HepG2 (cell line): ENCODE measurements at regions not wholly inside any gene's neighbourhood (a gene's known extent, or its start where the extent isn't known, plus 50 kb on each side); places are given as distances from the start of the nearest gene placed in this dataset.
A peak's percentile ranks its signal among the peaks of the same experiment; 100 is the strongest.

Experiments used
- ATRX ChIP-seq: sonication (generic); formaldehyde crosslinking; IDR thresholded peaks from 2 replicates; pipeline ENCODE4 v1.4.0; 2020; ENCODE audit warnings: missing genetic modification reagents, borderline replicate concordance
- BCL6 ChIP-seq: IDR thresholded peaks from 2 replicates; pipeline ENCODE4 v1.6.1; 2016; ENCODE audit warnings: missing genetic modification reagents, missing compliant biosample characterization
- DMAP1 ChIP-seq: IDR thresholded peaks from 2 replicates; pipeline ENCODE4 v1.6.1; 2016
- HDAC2 ChIP-seq: sonication (generic); formaldehyde crosslinking; IDR thresholded peaks from 2 replicates; pipeline ENCODE4 v1.4.0; 2020; ENCODE audit warnings: missing genetic modification reagents
- HMG20A ChIP-seq: IDR thresholded peaks from 2 replicates; pipeline ENCODE4 v1.6.1; 2016; ENCODE audit warnings: borderline replicate concordance
- KAT8 ChIP-seq: IDR thresholded peaks from 2 replicates; pipeline ENCODE4 v1.6.1; 2016; ENCODE audit warnings: missing genetic modification reagents, missing compliant biosample characterization
- KDM6A ChIP-seq: IDR thresholded peaks from 2 replicates; pipeline ENCODE4 v1.6.1; 2016; ENCODE audit warnings: low read depth
- KLF16 ChIP-seq, 2 experiments: sonication (generic) in 1 of 2; formaldehyde crosslinking in 1 of 2; IDR thresholded peaks; 2 replicates each; pipeline versions ENCODE4 v1.6.1 to v1.8.0; 2016 to 2023; ENCODE audit warnings: missing genetic modification reagents in 2 of 2, missing compliant biosample characterization in 1 of 2
- MLLT10 ChIP-seq: sonication (generic); formaldehyde crosslinking; IDR thresholded peaks from 2 replicates; pipeline ENCODE4 v1.4.0; 2020; ENCODE audit warnings: missing genetic modification reagents
- NFRKB ChIP-seq: fragments of 450-650 bp; IDR thresholded peaks from 2 replicates; pipeline ENCODE4 v1.6.1; 2017
- RFXANK ChIP-seq: IDR thresholded peaks from 2 replicates; pipeline ENCODE4 v1.6.1; 2016
- SIX4 ChIP-seq: sonication (generic); formaldehyde crosslinking; IDR thresholded peaks from 2 replicates; pipeline ENCODE4 v1.4.0; 2020; ENCODE audit warnings: missing genetic modification reagents
- SMAD1 ChIP-seq: sonication (generic); formaldehyde crosslinking; IDR thresholded peaks from 2 replicates; pipeline ENCODE4 v1.4.0; 2020; ENCODE audit warnings: missing genetic modification reagents, low read depth, mild to moderate bottlenecking, borderline replicate concordance
- SMAD3 ChIP-seq: sonication (generic); formaldehyde crosslinking; IDR thresholded peaks from 2 replicates; pipeline ENCODE4 v1.4.0; 2020; ENCODE audit warnings: missing genetic modification reagents
- SOX13 ChIP-seq, 3 experiments: fragments of 450-650 bp in 1 of 3; sonication (generic) in 1 of 3; formaldehyde crosslinking in 1 of 3; IDR thresholded peaks in 2 of 3; conservative IDR thresholded peaks in 1 of 3; 2 replicates each; pipeline versions ENCODE4 v1.5.0 to v1.6.1; 2016 to 2020; ENCODE audit warnings: antibody characterized with exemption in 1 of 3, mild to moderate bottlenecking in 1 of 3, missing compliant biosample characterization in 1 of 3, missing genetic modification reagents in 1 of 3, moderate library complexity in 1 of 3
- STAG1 ChIP-seq: sonication (generic); formaldehyde crosslinking; IDR thresholded peaks from 2 replicates; pipeline ENCODE4 v1.4.0; 2020; ENCODE audit warnings: missing genetic modification reagents
- TCF7 ChIP-seq: sonication (generic); IDR thresholded peaks from 2 replicates; pipeline ENCODE4 v1.6.1; 2016; ENCODE audit warnings: antibody characterized with exemption, low read depth
- THYN1 ChIP-seq: sonication (generic); formaldehyde crosslinking; IDR thresholded peaks from 2 replicates; pipeline ENCODE4 v1.8.1; 2023; ENCODE audit warnings: low read depth, mild to moderate bottlenecking, moderate library complexity, missing genetic modification reagents, borderline replicate concordance
- ZFP82 ChIP-seq: sonication (generic); formaldehyde crosslinking; IDR thresholded peaks from 2 replicates; pipeline ENCODE4 v1.5.1; 2020; ENCODE audit warnings: mild to moderate bottlenecking, missing genetic modification reagents, borderline replicate concordance
- ZKSCAN8 ChIP-seq: IDR thresholded peaks from 2 replicates; pipeline ENCODE4 v1.6.1; 2016; ENCODE audit warnings: borderline replicate concordance, missing genetic modification reagents, missing compliant biosample characterization
- ZNF234 ChIP-seq: sonication (generic); formaldehyde crosslinking; conservative IDR thresholded peaks from 2 replicates; pipeline ENCODE4 v1.5.1; 2020; ENCODE audit warnings: mild to moderate bottlenecking, missing genetic modification reagents
- ZNF34 ChIP-seq: sonication (generic); formaldehyde crosslinking; IDR thresholded peaks from 2 replicates; pipeline ENCODE4 v1.4.0; 2020; ENCODE audit warnings: mild to moderate bottlenecking, missing genetic modification reagents, borderline replicate concordance
- ZNF44 ChIP-seq: sonication (generic); formaldehyde crosslinking; IDR thresholded peaks from 2 replicates; pipeline ENCODE4 v1.5.1; 2020; ENCODE audit warnings: mild to moderate bottlenecking, missing genetic modification reagents
- ZNF451 ChIP-seq: sonication (generic); formaldehyde crosslinking; IDR thresholded peaks from 2 replicates; pipeline ENCODE4 v1.5.0; 2020; ENCODE audit warnings: mild to moderate bottlenecking, missing genetic modification reagents
- ZNF562 ChIP-seq: sonication (generic); formaldehyde crosslinking; IDR thresholded peaks from 2 replicates; pipeline ENCODE4 v1.8.0; 2022; ENCODE audit warnings: missing genetic modification reagents, borderline replicate concordance
- ZNF7 ChIP-seq: IDR thresholded peaks from 2 replicates; pipeline ENCODE4 v1.6.1; 2016; ENCODE audit warnings: missing biosample characterization, missing genetic modification reagents
- ZNF766 ChIP-seq: sonication (generic); formaldehyde crosslinking; IDR thresholded peaks from 2 replicates; pipeline ENCODE4 v1.5.0; 2020; ENCODE audit warnings: missing genetic modification reagents, borderline replicate concordance
- ZNF773 ChIP-seq: sonication (generic); formaldehyde crosslinking; IDR thresholded peaks from 2 replicates; pipeline ENCODE4 v1.4.0; 2020; ENCODE audit warnings: missing genetic modification reagents, borderline replicate concordance
- ZSCAN21 ChIP-seq: sonication (generic); formaldehyde crosslinking; IDR thresholded peaks from 2 replicates; pipeline ENCODE4 v1.8.0; 2022; ENCODE audit warnings: mild to moderate bottlenecking, missing genetic modification reagents, moderate library complexity, borderline replicate concordance
- ZSCAN22 ChIP-seq: sonication (generic); formaldehyde crosslinking; IDR thresholded peaks from 2 replicates; pipeline ENCODE4 v1.4.0; 2020; ENCODE audit warnings: mild to moderate bottlenecking, missing genetic modification reagents
- ZSCAN9 ChIP-seq: IDR thresholded peaks from 2 replicates; pipeline ENCODE4 v1.6.1; 2016; ENCODE audit warnings: borderline replicate concordance
- TF ChIP-seq, protein P1 (sequence below): sonication (generic); formaldehyde crosslinking; IDR thresholded peaks from 2 replicates; pipeline ENCODE4 v1.5.0; 2020; ENCODE audit warnings: missing genetic modification reagents
- TF ChIP-seq, protein P2 (sequence below): sonication (generic); formaldehyde crosslinking; conservative IDR thresholded peaks from 2 replicates; pipeline ENCODE4 v1.8.0; 2022; ENCODE audit warnings: mild to moderate bottlenecking, moderate library complexity, missing genetic modification reagents

DNA sequence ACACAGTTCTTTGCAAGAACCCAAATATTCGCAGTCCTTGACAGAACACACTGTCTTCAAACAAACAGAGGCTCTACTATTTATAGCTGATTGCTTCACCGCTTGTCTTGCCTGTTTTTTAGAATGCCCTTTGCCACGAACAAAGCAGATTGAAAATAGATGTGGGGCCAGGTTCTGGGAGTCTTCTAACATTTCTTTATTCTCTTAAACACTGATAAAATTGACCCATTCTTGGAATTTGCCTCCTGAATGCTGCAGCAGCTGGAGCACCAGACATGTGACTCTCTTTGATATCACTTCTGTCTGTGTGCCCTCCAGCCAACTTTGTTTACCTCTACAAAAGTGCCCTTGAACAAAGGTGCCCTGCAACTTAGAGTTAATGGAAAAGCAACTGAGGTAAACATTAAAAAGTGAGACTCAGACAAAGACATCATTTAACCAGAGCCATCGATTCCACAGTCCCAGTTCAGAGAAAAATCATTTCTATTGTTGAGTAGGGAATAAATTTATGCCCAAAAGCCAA, 64.2 kb upstream of the SPP1 start (continued):
- TF ChIP-seq SMAD3 (CRISPR knock-in tag) (peak; percentile 73), ZKSCAN8 (CRISPR knock-in tag) (no peak; the same call in 1 of the 2 replicates), KAT8 (CRISPR knock-in tag) (peak; percentile 45; the same call in 1 of the 2 replicates), ATRX (CRISPR knock-in tag) (no peak), ZFP82 (CRISPR knock-in tag) (no peak), ZSCAN22 (no peak), ZNF562 (CRISPR knock-in tag) (no peak), HMG20A (CRISPR knock-in tag) (peak; percentile 89), ZSCAN9 (CRISPR knock-in tag) (peak; percentile 52; the same call in 1 of the 2 replicates), SOX13 (IDR thresholded peaks at IDR 0.05) (peak; percentile 46), SOX13 (CRISPR knock-in tag; conservative IDR thresholded peaks at IDR 0.05 in 1 of 2, IDR thresholded peaks at IDR 0.05 in 1 of 2) (peak in 1 of 2 experiments; percentile 97; a peak in 2 of 4 replicates), ZNF766 (no peak), ZNF234 (CRISPR knock-in tag) (no peak), ZNF7 (CRISPR knock-in tag) (no peak), HDAC2 (CRISPR knock-in tag) (peak; percentile 91), ZSCAN21 (CRISPR knock-in tag) (no peak), KDM6A (CRISPR knock-in tag) (peak; percentile 64; the same call in 1 of the 2 replicates), SIX4 (CRISPR knock-in tag) (no peak), TCF7 (peak; percentile 88), MLLT10 (CRISPR knock-in tag) (no peak), RFXANK (CRISPR knock-in tag) (no peak), SMAD1 (no peak), ZNF44 (CRISPR knock-in tag) (no peak), BCL6 (CRISPR knock-in tag) (peak; percentile 87), THYN1 (CRISPR knock-in tag) (no peak), DMAP1 (CRISPR knock-in tag) (no peak; the same call in 1 of the 2 replicates), KLF16 (CRISPR knock-in tag; IDR thresholded peaks at IDR 0.05) (peak in 1 of 2 experiments; percentile 35; a peak in 1 of 4 replicates), STAG1 (CRISPR knock-in tag) (no peak; the same call in 1 of the 2 replicates), ZNF451 (CRISPR knock-in tag) (no peak), ZNF34 (no peak), ZNF773 (CRISPR knock-in tag) (no peak), NFRKB (no peak)
- TF ChIP-seq, protein P1, sequence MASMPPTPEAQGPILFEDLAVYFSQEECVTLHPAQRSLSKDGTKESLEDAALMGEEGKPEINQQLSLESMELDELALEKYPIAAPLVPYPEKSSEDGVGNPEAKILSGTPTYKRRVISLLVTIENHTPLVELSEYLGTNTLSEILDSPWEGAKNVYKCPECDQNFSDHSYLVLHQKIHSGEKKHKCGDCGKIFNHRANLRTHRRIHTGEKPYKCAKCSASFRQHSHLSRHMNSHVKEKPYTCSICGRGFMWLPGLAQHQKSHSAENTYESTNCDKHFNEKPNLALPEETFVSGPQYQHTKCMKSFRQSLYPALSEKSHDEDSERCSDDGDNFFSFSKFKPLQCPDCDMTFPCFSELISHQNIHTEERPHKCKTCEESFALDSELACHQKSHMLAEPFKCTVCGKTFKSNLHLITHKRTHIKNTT (CRISPR knock-in tag) = no peak
- TF ChIP-seq, protein P2, sequence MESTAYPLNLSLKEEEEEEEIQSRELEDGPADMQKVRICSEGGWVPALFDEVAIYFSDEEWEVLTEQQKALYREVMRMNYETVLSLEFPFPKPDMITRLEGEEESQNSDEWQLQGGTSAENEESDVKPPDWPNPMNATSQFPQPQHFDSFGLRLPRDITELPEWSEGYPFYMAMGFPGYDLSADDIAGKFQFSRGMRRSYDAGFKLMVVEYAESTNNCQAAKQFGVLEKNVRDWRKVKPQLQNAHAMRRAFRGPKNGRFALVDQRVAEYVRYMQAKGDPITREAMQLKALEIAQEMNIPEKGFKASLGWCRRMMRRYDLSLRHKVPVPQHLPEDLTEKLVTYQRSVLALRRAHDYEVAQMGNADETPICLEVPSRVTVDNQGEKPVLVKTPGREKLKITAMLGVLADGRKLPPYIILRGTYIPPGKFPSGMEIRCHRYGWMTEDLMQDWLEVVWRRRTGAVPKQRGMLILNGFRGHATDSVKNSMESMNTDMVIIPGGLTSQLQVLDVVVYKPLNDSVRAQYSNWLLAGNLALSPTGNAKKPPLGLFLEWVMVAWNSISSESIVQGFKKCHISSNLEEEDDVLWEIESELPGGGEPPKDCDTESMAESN (CRISPR knock-in tag) = no peak
